ENCODE measurements at regions not wholly inside any gene's neighbourhood (a gene's known extent, or its start where the extent isn't known, plus 50 kb on each side); places are given as distances from the start of the nearest gene placed in this dataset.
A peak's percentile ranks its signal among the peaks of the same experiment; 100 is the strongest.

DNA sequence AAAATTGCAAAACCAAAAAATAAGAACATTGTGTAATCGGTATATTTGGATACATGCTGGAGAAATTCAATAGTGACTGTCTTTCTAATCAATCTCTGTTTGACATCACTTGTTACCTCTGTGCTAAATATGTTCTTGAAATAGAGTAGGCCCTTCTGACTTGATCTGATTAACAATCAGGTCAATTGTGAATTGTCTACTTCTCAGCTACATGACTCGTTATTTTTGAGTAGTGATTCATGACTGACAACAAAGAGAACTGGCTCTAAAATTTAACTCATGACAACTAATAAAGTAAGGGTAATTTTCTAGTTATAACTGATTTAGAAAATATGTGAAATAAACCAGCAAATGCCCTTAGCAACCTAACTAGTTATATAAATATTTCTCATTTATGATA, 312.1 kb downstream of the TMX3 start:
- no peaks in the 10 kb centered on the region for H3K4me1 ChIP-seq (ENCODE audit: control insufficient read depth in 2 of 3, insufficient read depth in 2 of 3, low read depth in 1 of 3, low read length in 3 of 3)
- no peaks in the 10 kb centered on the region for H3K27me3 ChIP-seq (ENCODE audit: control insufficient read depth, insufficient read depth, low read length)
- no peak for FAIRE-seq
- H3K36me3 ChIP-seq (ENCODE audit: control insufficient read depth in 2 of 3, insufficient read depth in 3 of 3, low read length in 3 of 3): no peaks in the 10 kb centered on the region
- H3K9ac ChIP-seq (ENCODE audit: low read length in 3 of 3): no peak overlapping the region
- no peak overlapping the region for H3K27ac ChIP-seq (ENCODE audit: low read depth in 2 of 2, low read length in 2 of 2)
- no peak for DNase-seq
- TF ChIP-seq, protein P1, sequence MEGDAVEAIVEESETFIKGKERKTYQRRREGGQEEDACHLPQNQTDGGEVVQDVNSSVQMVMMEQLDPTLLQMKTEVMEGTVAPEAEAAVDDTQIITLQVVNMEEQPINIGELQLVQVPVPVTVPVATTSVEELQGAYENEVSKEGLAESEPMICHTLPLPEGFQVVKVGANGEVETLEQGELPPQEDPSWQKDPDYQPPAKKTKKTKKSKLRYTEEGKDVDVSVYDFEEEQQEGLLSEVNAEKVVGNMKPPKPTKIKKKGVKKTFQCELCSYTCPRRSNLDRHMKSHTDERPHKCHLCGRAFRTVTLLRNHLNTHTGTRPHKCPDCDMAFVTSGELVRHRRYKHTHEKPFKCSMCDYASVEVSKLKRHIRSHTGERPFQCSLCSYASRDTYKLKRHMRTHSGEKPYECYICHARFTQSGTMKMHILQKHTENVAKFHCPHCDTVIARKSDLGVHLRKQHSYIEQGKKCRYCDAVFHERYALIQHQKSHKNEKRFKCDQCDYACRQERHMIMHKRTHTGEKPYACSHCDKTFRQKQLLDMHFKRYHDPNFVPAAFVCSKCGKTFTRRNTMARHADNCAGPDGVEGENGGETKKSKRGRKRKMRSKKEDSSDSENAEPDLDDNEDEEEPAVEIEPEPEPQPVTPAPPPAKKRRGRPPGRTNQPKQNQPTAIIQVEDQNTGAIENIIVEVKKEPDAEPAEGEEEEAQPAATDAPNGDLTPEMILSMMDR (IDR thresholded peaks at IDR 0.05; ENCODE audit: borderline replicate concordance, extremely low read depth, insufficient read depth): no peak
- no peak overlapping the region for H3K4me3 ChIP-seq (ENCODE audit: low read length in 3 of 3)
- H3K9me3 ChIP-seq (ENCODE audit: control insufficient read depth in 2 of 3, insufficient read depth in 1 of 3, low read length in 3 of 3): no peaks in the 10 kb centered on the region
- intact Hi-C loops (cut with DNase I): no loop called here

GRCh38 chr18:68400889-68401288, 314.0 kb downstream of the TMX3 start:
- no peak for DNase-seq
- H3K27ac ChIP-seq (ENCODE audit: low read depth in 2 of 2, low read length in 2 of 2): no peak overlapping the region
- TF ChIP-seq, protein P1 (IDR thresholded peaks at IDR 0.05; ENCODE audit: borderline replicate concordance, extremely low read depth, insufficient read depth): no peak
- no peak overlapping the region for H3K4me3 ChIP-seq (ENCODE audit: low read length in 3 of 3)
- no peak for FAIRE-seq
- H3K9me3 ChIP-seq (ENCODE audit: control insufficient read depth in 2 of 3, insufficient read depth in 1 of 3, low read length in 3 of 3): no peaks in the 10 kb centered on the region
- no peaks in the 10 kb centered on the region for H3K4me1 ChIP-seq (ENCODE audit: control insufficient read depth in 2 of 3, insufficient read depth in 2 of 3, low read depth in 1 of 3, low read length in 3 of 3)
- no peaks in the 10 kb centered on the region for H3K27me3 ChIP-seq (ENCODE audit: control insufficient read depth, insufficient read depth, low read length)
- no peak overlapping the region for H3K9ac ChIP-seq (ENCODE audit: low read length in 3 of 3)
- no peaks in the 10 kb centered on the region for H3K36me3 ChIP-seq (ENCODE audit: control insufficient read depth in 2 of 3, insufficient read depth in 3 of 3, low read length in 3 of 3)
- intact Hi-C loops (cut with DNase I): no loop called here

DNA sequence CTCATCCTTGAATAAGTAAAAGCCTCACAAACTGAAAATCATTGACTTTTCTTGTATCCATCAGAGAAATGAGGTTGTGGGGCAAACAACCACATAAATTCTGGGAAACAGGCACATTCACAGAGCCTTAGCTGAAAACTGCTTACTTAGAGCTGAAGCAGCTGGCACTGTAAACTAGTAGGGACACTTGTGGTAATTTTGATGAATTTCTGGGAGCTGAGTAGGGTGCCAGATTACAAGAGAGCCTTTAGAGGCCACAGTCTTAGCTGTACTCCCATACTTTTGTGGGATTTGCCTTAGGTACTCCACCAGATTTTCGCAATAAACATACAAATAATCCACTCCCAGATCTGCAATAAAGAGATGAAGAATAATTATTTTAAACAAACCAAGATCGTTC, 315.2 kb downstream of the TMX3 start:
- Histone ChIP-seq H3K4me1 (ENCODE audit: control insufficient read depth in 2 of 3, insufficient read depth in 2 of 3, low read depth in 1 of 3, low read length in 3 of 3) (no peaks in the 10 kb centered on the region), H3K36me3 (ENCODE audit: control insufficient read depth in 2 of 3, insufficient read depth in 3 of 3, low read length in 3 of 3) (no peaks in the 10 kb centered on the region), H3K9me3 (ENCODE audit: control insufficient read depth in 2 of 3, insufficient read depth in 1 of 3, low read length in 3 of 3) (no peaks in the 10 kb centered on the region), H3K4me3 (ENCODE audit: low read length in 3 of 3) (no peak overlapping the region), H3K27me3 (ENCODE audit: control insufficient read depth, insufficient read depth, low read length) (no peaks in the 10 kb centered on the region), H3K27ac (ENCODE audit: low read depth in 2 of 2, low read length in 2 of 2) (no peak overlapping the region), H3K9ac (ENCODE audit: low read length in 3 of 3) (no peak overlapping the region)
- intact Hi-C loops (cut with DNase I): no loop called here
- FAIRE-seq (no peak), DNase-seq (peak in 1 of 5 donors; percentile 11)
- TF ChIP-seq, protein P1 (IDR thresholded peaks at IDR 0.05; ENCODE audit: borderline replicate concordance, extremely low read depth, insufficient read depth): no peak
